Midbrain (tissue), 1 donor: ENCODE measurements at regions not wholly inside any gene's neighbourhood (a gene's known extent, or its start where the extent isn't known, plus 50 kb on each side); places are given as distances from the start of the nearest gene placed in this dataset.

Experiments
- DNase-seq: peaks from one replicate; lab custom pipeline; 2025; lab: John Stamatoyannopoulos, UW

DNA sequence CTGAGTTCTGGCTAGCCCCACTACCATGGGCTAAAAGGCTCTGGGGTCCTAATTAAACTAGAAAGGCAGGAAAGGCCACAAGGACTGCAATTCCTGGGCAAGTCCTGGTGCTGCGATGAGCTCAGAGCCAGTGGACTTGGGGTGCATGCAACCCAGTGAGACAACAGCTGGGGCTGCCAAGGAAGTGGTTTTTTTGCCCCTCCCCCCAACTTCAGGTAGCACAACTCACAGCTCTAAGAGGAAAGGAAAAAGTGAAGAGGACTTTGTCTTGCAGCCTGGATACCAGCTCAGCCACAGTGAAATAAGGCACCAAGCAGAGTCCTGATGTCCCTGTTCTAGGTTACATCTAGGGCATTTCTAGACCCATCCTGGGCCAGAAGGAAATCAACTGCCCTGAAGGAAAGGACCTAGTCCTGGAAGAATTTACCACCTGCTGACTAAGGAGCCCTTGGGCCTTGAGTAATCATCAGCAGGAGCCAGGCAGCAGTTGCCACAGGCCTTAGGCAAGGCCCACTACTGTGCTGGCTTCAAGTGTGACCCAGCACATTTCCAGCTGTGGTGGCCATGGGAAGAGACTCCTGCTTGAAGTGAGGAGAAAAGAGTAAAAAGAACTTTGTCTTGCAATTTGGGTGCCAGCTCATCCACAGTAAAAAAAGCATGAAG, 358.4 kb downstream of the BTBD3 start:
- no peak for DNase-seq

DNA sequence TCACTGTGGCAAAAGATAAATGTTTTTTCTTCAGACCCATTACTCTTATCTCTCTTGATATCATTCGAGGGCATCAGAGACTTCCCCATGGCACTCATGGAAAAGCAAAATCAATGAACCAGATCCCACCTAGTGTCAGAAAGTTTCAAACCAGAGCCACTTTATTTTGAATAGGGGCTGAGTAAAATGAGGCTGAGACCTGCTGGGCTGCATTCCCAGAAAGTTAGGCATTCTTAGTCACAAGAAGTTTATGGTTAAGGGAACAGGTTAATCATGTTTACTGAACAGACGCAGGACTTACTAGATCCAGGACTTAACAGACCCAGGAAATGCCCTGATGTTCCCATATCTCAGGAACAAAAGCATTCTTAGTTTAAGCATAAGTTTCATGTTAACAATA, 369.9 kb downstream of the BTBD3 start:
- no peak for DNase-seq

- no peak for DNase-seq
These were observed 371.8 kb downstream of the BTBD3 start for GRCh38 chr20:12289465-12289864.

DNA sequence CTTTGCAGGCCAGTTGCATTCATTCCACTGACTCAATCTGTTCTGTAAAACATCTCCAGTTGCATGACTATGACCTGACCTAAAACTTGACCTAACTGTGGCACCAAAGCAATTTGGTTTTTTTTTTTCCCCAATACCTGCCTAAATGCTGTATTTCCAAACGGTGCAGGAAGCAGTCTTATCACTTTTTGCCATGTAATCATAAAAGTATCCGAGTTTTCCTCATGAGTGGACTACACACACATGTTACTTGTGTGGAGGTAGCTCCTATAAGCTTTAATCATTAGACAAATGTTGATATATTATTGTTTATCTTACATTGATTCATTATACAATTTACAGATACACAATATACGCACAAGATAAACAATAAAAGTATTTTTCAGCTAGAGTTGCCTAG, 373.7 kb downstream of the BTBD3 start:
- DNase-seq = no peak

- DNase-seq = no peak
These were observed 376.2 kb downstream of the BTBD3 start for GRCh38 chr20:12293900-12294299.

DNA sequence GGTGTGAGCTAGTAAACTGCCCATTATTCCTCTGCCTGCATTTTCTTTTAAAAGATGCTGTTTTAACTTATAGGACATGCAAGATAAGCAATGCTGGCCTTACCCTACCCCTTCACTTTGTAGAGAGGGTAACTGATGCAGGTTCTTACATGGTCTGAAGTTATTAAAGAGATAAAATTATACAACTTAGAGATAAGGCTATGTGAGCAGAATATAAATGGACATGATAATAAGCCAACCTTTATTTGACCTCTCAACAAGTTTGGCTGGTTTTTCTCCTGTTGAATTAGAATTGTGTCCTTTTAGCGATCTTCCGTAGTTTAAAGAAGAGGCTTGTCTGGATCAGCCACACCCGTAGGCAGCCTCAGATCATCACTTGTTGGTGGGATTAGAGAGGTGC, 377.0 kb downstream of the BTBD3 start:
- DNase-seq = no peak

DNA sequence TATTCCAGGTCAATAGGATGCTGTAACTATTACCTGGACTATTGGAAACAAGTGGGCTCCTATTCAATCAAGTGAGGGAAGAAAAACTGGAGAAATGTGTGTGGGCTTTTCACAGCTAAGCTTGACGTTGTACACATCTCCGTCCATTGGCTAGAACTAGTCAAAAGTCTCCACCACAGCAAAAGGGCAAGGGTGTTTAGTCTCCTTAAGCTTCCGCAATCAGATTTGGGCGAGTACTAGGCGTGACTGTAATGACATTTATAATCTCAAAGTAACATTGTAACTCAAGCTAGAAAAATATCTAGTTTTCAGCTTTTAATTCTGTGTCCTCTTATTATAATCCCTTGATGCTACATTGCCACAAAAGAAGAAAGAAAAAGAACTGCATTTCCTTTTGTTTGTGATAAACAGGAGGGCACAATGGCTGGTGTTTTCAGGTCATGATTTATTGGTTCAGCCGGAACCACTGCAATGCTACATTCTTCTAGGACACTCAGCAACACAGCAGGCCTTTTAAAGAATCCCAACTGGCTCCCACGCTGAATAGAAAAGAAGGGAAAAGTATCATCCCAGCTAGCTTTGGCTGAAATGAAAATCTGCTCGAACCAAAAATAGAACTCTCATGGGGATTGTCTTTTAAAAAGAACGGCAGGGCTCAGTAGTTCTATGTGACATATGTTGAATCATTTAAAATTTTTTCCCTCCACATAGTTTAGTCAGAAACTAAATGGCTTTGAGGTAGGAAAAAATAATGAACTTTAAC, 387.7 kb downstream of the BTBD3 start:
- DNase-seq = no peak

DNA sequence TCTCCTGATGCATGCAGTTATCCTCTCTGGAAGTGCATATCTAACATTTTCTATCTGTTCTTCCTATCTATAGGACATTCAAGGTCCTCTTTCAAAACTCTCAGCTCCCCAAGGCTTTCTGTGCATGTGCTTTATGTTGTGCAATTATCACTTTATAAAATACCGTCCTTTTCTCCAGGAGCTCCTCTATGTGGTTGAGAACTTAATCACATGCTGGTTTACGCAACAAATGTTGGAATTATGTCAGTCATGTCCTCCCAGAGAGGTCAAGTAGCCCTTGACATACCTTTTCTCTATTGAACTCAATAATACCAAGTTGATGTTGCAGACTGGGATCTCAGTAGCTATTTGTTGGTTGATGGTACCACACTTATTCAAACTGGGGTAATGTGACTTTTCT, 388.4 kb downstream of the BTBD3 start:
- DNase-seq = no peak

DNA sequence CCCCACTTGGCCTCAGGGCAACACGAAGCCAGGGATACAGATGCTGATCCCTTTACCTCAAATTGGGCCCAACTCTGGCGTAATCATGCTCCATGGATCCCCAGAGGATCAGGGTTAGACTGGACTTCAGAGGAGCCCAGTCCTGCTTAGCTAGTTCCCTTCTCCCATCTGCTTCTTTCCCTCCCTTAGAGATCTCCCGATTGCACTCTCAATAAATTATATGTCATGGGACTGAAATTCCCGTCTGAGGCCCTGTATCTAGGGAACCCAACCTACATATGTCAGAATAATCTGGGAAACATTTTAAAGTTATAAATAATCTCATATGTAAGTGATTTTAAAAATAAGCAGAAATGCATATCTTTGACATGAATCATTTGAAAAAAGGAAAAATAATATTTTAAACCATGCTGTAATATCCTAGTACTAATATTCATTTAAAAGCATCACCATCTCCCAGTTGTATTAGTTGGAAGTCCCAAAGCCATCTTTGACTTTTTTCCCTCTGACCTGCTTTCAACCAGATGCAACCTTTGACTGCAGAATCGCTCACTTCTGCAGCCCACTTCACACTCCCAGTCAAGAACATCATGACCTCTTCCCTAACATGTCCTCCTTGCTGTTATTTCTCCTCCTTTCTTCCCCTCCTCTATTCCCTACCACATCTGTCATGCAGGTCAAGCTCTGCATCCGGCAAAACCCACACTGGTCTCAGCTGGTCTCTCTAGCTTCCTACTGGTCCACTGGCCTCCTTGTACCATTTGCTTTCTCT, 393.6 kb downstream of the BTBD3 start:
- DNase-seq = no peak

- DNase-seq = no peak
These were observed 398.0 kb downstream of the BTBD3 start for GRCh38 chr20:12315652-12316051.

DNA sequence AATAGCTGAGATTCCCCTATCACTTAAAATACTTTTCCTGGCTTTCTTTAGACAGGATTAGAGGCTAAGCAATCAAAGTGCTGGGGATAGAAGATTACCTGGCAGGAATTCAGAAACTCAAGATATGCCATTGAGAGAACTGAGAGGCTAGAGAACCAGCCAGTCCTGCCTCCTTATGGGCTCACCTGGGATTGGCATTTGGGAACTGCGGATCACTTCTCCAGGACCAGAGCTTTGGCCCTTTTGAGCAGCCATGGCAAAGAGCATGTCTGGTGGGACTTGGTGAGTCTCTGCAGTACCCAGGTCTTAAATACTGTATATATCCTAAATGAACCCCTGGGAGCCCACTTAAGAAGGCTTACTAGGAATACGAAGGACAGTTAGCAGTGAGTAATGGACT, 399.1 kb downstream of the BTBD3 start:
- DNase-seq = no peak

- DNase-seq = no peak
These were observed 399.7 kb downstream of the BTBD3 start for GRCh38 chr20:12317433-12317832.

DNA sequence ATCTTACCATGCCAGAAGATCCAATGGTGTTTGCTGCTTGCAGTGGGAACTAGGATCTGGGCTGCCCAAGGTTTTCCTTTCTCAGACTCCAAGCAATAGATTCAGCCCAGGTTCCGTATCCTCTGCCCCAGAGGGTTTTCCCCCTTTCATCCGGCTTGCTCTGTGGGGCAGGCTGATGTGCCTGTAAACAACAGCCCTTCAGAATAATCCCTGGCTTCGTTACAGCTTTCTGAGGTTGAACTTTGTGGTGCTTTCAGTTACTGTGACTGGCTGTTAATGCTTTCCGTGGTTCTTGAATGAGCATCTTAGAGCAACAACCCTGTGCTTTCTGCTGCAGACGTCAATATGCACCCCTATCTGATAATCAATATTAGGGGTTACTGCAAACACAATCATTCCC, 400.4 kb downstream of the BTBD3 start:
- peak; percentile 53 for DNase-seq

GRCh38 chr20:12321736-12322135, 404.0 kb downstream of the BTBD3 start:
- no peak for DNase-seq

GRCh38 chr20:12327205-12327604, 409.5 kb downstream of the BTBD3 start:
- no peak for DNase-seq

GRCh38 chr20:12331236-12331635, 413.5 kb downstream of the BTBD3 start:
- no peak for DNase-seq

- no peak for DNase-seq
These were observed 419.9 kb downstream of the BTBD3 start for GRCh38 chr20:12337601-12338000.

DNA sequence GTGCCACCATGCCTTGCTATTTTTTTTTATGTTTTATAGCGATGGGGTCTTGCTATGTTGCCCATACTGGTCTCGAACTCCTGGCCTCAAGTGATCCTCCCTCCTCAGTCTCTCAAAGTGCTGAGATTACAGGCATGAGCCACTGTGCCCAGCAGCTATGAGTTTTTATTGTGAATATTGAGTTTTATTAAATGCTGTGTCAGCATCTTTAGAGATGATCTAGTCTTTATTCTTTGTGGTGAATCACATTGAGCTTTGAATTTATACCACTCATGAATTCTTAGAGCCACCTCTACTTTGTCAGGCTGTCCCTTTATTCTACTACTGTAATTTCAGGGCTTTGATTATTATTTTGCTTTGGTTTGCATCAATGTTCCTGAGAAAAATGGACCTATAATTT, 428.3 kb downstream of the BTBD3 start:
- DNase-seq = no peak

GRCh38 chr20:12353842-12354241, 436.1 kb downstream of the BTBD3 start:
- DNase-seq = no peak

DNA sequence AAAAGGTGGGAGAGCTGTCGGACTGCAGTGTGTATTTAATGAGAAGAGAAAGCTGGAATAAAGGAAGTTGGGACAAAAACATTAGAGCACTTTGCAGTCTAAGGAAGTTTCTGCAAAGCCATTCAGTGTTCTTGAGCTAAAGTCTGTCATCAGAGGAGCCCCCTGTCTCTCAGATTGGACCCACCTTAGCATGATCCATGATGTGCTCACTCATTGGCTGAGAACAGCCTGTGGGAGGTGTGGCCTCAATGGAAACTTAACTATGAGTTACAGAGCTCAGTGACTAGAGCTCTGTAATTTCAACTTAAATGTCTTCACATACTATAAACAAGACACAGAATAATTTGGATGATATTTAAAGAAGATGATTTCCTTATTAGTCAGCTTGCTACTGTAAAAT, 437.0 kb downstream of the BTBD3 start:
- DNase-seq = no peak

GRCh38 chr20:12355185-12355584, 437.5 kb downstream of the BTBD3 start:
- DNase-seq = no peak

DNA sequence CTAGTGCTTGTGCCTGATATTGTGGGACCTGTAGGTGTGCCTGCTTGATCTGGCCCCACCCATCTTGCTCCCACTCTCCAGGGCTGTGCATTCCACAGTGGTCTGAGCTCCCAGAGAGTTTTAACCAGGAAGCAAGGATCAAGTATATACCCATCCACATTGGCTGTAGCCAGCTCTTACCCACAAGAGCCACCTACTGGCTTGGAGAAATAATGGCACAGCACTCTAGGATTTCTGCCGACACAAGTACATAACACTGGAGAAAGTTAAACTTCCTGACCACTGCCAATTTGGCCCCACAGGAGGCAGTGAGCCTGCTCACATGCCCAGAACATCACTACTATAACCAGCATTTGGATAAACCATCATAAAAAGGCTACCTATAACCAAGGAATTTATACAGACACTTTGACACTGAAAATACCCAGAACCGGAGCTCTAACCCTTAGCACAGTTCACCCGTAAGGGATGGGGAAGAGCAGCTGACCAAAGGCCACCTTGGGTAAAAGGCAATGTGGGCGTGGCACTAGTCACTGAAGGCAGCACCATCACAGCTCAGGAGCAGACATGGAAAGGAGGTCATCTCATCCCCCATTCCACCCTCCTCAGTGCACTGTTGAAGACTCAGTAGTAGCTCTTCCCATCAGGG, 440.4 kb downstream of the BTBD3 start:
- no peak for DNase-seq

DNA sequence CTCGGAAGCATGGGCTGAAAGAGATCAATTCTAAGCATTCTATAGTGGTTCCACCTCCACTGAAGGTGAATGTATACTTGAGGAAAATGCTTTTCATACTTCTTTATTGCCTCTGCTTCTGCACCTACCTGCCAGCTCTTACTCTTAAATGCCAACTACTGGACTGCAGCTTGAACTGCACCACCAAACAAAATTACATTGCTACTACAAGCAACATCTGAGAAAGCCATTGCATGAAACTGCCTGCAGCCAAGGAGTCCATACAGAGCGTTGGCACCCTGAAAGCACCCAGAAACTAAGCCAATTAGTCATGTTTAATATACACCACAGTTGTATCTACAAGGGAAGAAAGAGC, 440.9 kb downstream of the BTBD3 start:
- no peak for DNase-seq
